ENCODE measurements at regions not wholly inside any gene's neighbourhood (a gene's known extent, or its start where the extent isn't known, plus 50 kb on each side); places are given as distances from the start of the nearest gene placed in this dataset.
"Not testable (repeated sequence)": the region's sequence is repeated elsewhere in the genome, so short reads cannot be mapped to it uniquely, and the experiment has no call there.

DNA sequence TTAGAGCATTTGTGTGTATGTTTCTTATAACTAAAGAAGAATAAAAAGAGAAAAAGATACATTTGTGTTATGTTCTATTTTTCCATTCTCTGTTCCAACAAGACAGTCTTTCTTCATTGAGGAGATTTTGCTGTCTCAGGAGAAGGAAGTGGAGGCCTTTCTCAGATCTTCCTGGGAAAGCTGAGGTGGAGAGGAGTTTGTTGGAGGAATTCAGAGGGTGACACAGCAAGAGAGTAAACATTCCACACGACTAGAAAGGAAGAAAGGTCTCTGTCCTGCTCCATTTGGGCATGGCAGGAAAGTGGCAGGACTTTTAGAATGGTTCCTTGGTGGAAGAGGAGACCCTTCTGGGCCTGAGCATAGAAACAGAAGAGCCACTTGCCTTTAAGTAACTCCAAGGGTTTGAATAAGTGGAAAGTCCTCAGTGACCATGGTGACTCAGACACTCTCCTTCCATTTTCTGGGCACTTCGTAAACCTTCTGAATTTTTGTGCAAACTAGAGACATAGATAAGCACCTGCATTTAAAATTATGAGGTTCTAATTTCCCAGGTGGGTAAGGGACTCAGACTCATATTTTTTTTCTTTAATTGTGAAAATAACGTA lies 52.3 kb upstream of the COL5A2 start:
- DNase-seq (ENCODE audit: low read depth) = no peak

DNA sequence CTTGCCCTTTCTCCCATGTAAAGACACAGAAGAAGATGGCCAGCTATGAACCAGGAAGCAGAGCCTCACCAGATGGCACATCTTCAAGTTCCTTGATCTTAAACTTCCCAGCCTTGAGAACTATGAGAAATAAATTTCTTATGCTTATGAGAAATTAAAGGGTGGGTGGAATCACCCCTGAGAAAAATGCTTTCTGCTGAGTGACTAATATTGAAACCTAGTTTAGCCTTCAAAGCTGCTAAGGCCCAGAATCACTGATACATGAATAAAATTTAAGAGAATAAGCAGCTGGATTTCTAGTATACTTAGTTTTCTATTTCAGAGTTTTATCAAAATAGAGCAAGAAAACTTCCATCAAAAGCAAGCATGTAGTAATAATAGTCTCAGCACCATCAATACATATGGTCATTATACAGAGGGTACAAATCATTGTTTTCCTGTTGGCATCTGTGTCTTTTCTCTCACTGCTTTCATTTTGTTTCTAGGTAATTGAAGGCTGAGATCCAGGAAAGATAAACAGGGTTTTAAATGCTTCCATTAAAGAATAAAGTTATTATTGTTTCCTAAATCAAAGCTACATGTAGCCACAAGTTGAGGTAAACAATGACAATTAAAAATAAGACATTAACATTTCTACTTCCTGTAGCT lies 53.3 kb upstream of the COL5A2 start:
- DNase-seq (ENCODE audit: low read depth) = no peak

DNA sequence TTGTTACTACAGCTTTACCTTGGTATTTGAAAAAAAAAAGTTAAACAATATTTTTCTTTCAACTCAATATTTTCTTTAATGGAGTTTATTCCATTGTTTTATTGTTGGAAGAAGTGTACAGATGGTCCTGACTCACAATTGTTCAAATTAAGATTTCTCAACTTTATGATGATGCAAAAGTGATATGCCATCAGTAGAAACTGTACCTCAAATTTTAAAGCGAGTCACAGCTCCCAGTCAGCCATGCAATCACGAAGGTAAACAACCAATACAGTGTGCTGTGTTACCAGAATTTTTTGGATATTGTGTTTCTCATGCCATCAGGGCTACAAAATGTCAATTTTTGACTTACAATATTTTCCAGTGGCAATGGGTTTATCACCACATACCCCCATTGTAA lies 54.0 kb upstream of the COL5A2 start:
- DNase-seq (ENCODE audit: low read depth) = no peak

DNA sequence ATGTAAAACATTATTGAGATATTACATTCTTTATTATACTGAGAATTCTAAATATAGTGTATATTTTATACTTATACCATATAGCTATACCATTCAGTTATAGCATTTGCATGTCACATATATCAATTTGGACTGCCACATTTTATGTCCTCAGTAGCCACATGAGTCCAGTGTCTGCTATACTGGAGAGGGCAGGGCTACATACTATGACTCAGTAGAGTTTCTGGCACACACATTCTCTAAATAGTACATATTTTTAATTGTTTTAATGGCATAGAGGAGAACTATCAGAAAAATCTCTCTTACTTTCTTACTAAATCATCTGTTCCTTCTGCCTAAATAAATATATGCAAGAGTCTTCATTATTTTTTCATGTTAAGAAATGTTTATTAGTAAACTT lies 55.4 kb upstream of the COL5A2 start:
- no peak for DNase-seq (ENCODE audit: low read depth)

DNA sequence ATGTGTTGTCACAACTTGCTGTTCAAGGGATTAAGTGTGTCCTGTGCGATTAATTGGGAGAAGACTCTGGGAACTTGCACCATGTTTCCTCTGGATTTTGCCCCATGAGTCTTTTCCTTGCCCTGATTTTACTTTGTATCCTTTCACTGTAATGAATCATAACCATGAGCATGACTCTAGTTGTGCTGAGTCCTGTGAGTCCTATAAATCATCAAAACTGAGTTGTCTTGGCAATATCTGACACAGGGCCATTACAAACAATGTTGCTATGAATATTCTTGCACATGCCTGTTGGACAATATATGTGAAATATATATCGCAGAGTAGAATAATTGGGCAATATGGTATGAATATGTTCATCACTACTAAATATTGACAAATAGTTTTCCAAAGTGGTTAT lies 56.5 kb upstream of the COL5A2 start:
- DNase-seq (ENCODE audit: low read depth) = no peak

DNA sequence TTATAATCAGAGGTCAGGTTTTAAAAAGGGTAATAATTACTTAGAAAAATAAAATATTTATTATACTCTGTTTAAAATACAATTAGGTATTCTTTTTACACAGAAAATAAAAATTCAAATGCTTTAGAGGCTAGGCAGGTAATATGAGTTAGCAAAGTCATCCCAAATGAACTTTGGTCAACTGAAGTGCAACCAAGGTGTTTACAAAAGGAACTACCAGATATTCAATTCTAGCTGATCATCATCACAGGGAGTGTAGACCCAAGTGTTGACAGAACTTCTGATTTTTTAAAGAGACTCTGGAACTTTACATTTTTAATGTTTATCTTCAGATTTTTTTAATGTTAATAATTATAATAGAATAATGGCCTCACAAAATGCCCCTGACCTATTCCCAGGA lies 59.3 kb upstream of the COL5A2 start:
- DNase-seq (ENCODE audit: low read depth) = no peak

DNA sequence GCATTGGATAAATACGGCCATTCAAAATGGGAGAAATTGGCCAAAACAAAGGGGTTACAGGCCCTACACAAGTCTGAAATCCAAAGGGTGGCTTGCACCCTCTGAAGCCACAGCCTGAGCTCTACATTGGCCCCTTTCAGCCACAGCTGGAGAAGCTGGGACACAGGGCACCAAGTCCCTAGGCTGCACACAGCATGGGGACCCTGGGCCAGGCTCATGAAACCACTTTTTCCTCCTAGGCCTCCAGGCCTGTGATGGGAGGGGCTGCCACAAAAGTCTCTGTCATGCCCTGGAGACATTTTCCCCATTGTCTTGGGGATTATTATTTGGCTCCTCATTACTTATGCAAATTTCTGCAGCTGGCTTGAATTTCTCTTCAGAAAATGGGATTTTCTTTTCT lies 64.3 kb upstream of the COL5A2 start:
- not testable (repeated sequence) for DNase-seq (ENCODE audit: low read depth)

DNA sequence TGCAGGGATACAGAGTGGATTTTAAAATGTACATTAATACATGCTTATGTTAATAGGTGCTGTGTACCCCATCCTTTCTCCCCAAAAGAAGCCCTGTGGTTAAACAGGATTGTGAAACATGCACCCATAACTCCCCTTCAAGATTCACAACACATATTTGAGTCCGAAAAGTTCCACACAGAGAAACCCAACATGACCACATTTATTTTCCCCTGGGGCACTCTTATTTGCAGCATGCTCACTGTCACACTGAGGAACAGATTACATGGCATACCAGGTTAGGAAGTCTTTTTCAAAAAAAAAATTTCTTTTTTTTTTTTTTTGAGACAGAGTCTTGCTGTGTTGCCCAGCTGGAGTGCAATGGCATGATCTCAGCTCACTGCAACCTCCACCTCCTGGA lies 67.7 kb upstream of the COL5A2 start:
- no peak for DNase-seq (ENCODE audit: low read depth)

DNA sequence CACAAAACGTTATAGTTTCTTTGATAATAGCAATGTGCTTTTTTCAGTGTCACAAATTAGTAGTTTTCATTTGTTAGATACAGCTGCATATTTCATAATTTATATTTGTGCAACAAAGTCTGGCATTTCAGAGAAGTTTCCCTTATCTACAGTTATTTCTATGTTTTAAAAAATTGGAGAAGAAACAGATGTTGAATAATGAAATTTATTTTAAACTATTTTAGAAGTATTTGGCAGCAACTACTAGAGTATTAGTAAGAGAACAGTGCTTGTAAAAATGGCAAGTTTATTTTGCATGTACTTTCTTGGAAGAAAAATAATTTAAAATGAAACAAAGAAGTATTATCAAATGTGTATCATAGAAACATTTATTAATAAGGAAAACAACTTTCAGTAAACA lies 68.6 kb upstream of the COL5A2 start:
- DNase-seq (ENCODE audit: low read depth) = no peak

DNA sequence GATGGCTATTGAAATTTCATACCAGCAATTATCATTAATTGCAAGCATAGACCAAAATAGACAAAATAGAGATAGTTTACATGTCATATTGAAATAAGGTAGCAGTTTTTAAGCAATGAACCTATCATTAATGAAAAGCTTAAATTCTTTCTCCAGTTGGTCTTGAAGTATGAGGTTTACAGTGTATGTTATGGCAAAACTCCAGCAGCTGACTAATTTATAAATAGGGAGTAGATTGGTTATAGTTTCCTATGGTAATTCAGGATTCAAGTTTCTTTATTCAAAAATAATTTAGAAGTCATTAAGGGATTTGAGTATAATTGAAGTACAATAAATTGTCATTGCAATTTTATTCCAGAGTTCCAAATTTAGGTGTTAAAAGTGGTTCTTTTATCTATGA lies 69.6 kb upstream of the COL5A2 start:
- DNase-seq (ENCODE audit: low read depth) = no peak

DNA sequence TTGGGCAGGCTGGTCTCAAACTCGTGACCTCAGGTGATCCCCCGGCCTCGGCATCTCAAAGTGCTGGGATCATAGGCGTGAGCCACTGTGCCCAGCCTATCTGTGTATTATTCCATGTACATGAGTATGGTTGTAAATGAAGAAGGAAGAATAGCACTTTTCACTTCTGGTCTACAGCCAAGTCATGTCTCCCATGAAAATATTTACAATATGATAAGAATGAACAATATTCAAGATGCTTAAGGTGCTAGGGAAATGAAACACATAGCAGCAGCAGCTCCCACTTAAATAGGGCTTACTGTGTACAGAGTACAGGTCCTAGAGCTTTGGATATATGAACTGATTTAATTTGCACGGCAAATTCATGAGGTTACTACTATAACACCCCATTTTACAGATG lies 70.3 kb upstream of the COL5A2 start:
- no peak for DNase-seq (ENCODE audit: low read depth)

DNA sequence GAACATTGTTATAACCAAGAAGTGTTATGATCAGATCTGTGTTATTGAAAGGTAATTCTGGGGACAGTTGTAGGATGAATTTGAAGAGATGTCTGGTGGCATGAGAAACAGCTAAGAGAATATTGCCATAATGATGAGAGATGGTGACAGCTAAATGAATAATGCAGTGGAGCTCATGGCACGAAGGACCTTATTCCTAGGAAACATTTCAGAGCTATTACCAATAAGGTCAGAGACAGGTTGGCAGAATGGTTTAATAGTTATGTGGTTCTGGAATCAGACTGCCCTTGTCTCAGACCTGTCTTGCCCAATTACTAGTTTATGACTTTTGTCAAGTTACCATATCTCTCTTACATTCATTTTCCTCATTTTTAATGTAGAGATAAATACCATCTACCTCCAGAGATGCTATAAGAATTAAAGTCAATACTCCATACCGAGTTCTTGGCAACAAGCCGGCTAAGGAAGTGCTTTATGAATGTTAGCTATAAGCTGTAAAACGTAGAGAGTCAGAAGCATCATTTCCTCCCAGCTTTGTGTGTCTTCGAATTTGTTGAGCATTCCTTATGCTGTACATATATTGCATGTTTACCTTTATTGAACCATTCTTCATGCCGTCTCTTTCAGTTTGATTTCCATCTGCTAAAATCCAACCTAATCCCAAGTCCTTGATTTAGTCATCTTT lies 73.6 kb upstream of the COL5A2 start:
- DNase-seq (ENCODE audit: low read depth) = no peak

DNA sequence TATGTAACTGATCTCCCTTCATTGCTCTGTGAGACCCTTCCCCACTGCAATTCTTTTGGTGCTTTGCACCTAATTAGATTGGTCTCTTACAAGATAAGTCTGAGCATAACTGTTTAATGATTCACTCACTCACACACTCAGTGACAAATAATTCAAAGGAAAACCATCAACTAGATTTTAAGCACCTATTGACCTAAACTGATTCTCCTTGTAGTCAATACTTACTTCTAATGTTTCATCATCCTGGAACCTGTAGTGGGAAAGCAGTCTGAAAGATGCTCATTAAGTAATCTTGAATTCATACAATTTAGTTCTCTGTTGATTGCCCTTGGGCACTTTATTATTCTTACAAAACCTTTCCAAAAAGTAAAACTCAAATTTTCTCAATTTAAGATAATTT lies 74.3 kb upstream of the COL5A2 start:
- no peak for DNase-seq (ENCODE audit: low read depth)

DNA sequence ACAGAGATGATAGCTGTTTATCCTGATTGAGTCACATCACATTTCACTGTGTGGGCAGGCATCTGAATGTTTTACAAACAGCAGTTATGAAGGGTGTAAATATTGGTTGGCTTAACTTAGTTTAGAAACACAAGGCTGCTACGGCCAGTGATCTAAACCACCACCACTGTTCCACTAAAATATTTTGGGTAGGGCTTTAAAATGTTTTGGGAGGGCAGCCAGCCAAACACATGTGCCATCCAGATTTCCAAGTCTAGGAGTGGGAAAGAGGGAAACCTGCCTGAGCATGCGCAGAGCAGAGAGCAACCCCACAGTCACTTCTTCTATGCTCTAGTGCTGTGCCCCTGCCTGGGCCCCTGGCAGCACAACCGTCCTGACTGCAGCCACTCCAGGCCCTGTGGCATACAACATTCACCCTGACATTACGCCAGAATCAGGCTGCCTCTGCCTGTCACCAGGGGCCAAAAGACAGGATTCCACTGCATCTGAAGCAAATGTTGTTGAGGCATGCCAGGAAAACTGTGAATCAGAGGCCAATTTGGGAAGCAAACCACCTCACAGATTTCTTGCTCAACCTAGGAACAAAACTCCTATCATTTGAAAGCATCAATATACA lies 74.8 kb upstream of the COL5A2 start:
- DNase-seq (ENCODE audit: low read depth) = peak; percentile 63

DNA sequence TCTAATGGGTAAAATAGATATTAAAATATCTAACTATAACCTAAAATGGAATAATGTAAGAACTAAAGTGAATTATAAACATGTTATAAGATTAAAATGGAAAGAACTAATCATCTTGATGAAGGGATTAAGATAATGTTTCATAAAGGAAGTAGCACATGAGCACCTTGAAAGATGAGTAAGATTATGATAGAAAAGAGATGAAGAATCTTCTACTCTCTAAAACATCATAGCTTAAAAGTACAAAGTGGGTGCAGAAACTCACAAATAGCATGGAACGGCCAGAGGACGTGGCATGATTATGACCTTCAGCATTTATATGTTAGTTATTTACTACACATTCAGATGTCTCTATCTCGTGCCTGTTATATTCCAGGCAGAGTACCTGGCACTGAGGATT lies 76.2 kb upstream of the COL5A2 start:
- no peak for DNase-seq (ENCODE audit: low read depth)

DNA sequence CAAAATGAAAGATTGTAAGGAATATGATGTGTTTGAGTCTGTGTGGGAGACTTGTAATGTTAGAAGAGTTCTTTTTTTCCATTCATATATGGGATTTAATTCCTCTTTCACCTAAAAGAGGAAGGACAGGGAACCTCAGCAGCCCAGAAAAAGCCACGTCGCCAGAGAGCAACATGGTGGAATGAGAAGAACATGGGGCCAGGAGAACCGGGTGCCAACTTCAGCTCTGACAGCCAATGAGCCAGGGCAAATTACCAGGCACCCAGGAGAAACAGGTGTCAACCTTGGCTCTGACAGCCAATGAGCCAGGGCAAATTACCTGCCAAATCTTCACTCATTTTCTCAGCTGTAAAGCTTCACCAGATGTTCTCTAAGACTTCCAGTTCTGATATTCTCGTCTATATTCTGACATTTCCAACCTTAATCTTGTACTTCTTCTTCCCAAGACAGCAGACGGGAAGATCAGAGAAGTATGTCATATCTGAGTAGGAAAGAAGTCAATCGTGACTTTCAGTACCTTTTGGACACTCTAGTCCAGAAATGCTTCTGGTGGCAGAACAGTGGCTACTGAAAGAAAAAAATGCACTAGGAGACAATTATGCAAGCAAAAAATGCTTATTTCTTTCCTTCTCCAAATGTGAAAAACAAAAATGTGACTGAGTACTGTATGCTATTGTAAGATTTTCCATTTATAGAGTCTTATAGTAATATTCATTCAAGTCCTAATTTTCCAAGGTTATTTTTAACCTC lies 79.2 kb upstream of the COL5A2 start:
- no peak for DNase-seq (ENCODE audit: low read depth)

DNA sequence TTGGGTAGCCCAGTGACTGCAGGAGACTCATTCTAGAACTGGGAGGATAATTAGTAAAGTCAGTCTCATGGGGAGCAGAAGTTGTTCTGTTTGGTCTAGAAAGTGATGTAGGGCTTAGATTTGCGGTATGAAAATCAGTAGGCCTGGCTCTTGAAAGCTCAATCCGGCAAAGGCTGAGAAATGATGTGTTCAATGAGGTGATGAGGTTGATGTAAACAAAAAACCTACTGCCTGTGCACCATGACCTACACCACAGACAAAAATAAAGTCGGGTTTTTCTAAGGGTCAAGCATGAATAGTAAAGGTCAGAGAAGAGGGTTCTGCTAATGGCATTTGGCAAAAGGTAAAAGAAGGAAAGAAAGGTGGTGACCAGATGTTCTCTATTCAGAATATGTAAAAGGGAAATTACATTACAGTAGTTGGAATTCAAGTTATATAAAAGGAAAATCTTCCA lies 80.8 kb upstream of the COL5A2 start:
- DNase-seq (ENCODE audit: low read depth) = no peak

DNA sequence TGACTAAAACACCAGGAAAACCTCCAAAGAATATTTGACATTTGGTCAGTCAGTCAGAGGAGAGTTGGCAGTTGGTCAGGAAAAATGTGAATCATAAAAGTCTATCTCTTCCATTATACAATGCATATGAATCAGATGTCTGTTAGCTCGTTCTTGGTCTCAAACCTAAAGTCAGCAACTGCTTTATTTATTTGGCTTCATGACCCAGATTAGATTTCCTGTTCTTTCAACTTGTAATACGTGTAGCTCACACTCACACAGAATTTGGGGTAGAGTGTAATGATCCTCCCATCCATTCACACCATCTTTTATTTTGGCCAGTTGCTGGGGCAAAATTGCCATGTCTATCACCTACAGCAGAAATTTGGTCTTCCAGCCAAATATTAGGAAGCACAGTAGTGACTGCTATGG lies 81.9 kb upstream of the COL5A2 start:
- peak; percentile 68 for DNase-seq (ENCODE audit: low read depth)

DNA sequence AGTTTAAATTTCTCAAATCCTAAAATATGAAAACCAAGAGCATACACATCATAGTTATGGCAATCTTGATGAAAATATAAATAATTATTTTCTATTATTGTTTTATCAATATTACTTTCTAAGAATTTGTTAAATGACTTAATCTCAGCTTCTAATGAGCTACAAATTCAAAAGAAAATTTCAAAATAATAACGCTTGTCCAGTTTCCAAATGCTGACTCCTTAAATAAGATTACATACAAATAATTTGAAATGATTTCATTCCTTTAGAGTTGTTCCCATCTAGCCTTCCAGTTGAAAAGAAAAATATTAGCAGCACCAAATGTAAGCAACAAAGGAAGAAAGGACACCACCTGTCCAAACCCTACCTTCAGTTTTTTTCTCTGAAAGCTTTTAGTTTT lies 82.4 kb upstream of the COL5A2 start:
- DNase-seq (ENCODE audit: low read depth) = no peak

DNA sequence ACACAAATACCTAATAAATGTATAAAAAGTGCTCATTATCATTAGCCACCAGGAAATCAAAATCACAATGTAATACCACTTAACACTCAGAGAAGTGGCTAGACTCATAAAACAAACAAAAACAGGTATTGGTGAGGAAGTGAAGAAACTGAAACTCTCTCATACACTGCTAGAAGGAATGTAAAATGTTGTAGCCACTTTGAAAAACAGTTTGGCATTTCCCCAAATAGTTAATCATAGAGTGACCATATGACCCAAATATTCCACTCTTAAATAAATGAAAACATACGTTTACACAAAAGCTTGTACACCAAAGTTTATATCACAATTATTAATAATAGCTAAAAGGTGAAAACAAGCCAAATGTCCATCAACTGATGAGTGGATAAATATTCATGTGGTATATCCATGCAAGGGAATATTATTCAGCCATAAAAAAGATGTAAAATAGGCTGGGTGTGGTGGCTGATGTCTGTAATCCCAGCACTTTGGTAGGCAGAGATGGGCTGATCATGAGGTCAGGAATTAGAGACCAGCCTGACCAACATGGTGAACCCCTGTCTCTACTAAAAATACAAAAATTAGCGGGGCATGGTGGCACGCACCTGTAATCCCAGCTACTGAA lies 86.2 kb upstream of the COL5A2 start:
- no peak for DNase-seq (ENCODE audit: low read depth)

DNA sequence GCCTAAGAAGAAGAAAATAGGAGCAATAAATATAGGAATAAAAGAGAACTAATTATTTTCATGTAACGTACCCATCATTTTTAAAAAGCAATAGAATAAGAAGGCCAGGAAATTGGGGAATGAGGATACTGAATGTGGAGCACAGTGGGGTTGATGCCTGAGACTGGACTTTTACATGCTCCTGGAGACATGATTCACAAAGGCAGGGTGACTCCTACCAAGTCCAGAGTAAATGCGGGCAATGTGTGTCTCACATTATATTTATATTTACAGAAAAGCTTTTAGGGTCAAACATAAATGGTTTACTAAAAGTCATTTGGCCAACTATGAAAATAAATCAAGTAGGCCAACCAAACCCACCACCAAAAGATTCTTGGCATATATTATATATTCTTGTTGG lies 87.9 kb upstream of the COL5A2 start:
- no peak for DNase-seq (ENCODE audit: low read depth)

All from fibroblast of the conjunctiva (primary cell).